Middle frontal gyrus (tissue), 1 donor: ENCODE measurements at regions not wholly inside any gene's neighbourhood (a gene's known extent, or its start where the extent isn't known, plus 50 kb on each side); places are given as distances from the start of the nearest gene placed in this dataset.
"Not testable (repeated sequence)": the region's sequence is repeated elsewhere in the genome, so short reads cannot be mapped to it uniquely, and the experiment has no call there.

Experiments
- DNase-seq: peaks from one replicate; pipeline ENCODE4 v3.0.0-alpha.2; 2015; ENCODE audit warnings: low spot score; ENCODE audit errors: extremely low spot score

DNA sequence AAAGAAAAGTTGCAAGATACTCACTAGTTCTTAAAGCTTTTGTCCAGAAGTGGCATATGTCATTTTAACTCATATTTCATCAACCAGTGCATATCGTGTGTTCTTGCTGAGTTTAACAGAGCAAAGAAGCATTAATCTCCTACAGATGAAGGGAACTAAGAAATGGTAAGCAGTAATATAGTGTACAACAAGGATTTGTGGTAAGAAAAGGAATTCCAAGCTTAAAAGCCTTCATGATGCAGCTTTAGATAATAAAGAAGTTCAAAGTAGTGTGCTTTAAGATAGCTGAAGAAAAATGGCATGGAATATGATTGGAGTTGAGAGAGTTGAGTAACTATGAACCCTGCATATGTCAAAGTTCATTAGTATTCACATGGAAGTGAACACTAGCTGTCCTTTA lies 649.8 kb upstream of the FSHR start:
- no peak for DNase-seq

DNA sequence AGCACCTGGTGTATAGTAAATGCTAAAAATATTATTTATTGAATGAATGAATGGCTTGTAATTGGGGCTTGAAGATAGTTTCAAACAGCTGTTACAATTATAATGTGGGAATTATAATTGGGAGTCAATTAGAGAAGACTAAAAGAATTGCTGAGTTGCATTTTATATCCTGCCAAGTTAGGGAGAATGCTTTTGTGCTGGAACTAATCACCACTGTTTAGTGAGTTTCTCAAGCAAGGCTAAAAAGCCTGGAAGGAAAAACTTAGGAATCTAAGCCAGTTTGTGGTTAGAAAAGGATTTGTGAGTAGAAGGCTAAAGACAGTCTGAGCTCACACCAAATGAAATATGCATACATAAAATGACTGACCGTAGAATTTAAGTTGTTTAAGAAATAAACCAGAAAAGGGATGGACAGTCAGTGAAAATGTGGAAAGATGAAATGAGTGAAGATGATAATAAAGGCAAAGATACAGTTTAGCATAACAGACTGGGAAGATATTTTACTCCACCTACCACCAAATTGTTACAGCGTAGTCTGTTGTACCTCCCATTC lies 647.7 kb upstream of the FSHR start:
- DNase-seq: no peak

DNA sequence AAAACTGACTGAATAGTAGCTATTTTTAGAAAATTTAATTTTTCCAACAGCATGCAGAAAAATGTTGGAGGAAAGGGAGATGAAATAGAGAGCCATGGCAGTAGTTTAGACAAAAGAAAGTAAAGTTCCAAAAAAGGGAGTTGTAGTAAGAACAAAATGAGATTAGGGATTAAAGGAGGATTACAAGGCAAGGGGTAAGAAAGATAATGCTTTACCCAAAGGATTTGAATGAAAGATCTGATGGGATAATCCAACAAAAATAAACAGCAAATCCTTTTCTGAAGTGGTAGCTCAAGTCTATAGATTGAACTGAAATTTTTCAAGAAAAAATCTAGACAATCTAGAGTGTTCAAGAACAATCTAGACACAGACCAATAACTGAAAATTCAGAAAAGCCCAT lies 644.3 kb upstream of the FSHR start:
- no peak for DNase-seq

DNA sequence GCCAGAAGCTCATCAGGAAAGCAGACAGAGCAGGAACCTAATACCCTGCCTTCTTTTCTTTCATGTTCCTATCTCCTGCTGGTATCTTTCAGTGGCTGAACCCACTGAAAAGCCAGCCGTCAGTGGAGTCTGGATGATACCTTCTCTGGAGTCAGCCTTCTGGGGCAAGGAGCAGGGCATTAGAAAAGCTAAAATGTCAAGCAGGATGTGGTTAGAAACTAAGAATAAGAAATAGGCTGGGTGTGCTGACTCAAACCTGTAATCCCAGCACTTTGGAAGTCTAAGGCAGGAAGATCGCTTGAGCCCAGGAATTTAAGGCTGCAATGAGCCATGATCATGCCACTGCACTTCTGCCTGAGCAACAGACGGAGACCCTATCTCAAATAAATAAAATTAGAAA lies 642.0 kb upstream of the FSHR start:
- DNase-seq: no peak

DNA sequence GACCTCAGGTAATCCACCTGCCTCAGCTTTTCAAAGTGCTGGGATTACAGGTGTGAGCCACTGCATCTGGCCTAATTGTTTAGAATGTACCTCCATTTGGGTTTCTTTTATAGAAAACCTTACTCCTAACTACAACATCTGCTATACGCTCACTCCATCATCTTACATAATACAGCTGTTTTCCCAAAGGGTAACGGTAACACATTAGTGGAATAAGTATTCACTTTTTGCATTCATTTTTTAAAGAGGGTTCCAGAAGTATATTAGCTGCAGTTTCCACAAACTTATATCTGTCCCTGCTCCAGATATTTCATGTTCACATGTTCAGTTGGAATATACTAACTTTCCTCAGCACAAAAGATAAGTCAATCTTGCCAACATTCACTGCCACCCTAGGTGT lies 640.1 kb upstream of the FSHR start:
- DNase-seq: no peak

DNA sequence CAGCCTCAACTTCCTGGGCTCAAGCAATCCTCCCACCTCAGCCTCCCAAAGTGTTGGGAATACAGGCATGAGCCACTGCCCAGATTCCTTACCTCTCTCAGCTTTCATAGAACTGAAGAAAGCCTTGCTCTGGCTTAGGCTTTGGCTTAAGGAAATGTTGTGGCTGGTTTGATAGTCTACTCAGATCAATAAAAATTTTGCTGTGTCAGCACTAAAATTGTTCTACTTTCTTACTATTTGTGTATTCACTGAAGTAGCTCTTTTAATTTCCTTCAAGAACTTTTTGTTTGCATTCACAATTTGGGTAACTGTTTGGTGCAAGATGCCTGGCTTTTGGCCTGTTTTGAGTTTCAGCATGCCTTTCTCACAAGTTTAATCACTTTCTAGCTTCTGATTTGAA lies 634.0 kb upstream of the FSHR start:
- no peak for DNase-seq

DNA sequence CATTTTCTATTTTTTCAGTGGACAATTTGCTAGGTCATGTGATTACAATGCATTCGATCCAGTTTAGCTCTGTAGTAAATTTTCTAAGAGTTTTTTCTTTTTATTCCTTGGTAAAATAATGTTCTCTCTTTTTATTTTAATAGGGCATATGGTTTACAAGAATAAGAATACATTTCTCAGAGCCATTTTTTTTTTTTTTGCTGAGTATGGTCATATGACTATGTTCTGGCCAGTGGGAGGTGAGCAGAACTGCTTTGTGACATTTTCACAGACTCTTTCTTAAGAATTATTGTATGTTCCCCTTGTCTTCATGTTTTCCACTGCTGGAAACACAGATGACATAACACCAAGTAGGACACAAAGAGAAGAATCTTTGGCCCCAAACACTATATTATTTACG lies 626.6 kb upstream of the FSHR start:
- no peak for DNase-seq

DNA sequence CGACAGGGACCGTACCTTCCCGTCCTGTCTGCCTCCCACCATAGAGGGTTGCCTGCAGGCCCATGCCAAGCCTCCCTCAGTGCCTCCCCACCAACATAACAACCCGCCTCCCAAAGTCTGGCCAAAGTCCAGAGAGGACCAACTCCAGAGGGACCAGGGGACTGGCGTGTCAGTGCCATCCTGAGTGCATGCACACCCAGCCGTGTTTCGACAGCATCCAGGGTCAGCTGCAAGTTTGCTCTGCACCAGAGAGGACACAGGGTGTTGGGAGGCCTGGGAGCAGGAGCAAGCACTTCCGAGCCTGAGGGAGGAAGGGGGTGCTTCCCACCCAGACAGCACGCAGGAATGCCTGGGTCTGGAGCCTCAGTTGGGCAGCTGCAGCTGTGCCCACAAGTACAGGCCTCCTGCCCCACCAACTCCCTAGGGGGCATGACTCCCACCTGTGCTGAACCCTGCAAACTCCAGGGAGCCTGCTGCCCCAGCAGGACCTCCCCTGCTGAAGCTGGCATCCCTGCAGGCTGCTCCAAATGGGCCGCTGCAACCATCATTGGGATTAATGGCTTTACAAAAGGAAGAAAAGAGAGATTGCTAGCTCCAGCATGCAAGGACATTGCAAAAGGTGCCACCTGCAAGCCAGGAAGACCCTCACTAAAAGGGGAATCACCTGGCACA lies 618.1 kb upstream of the FSHR start:
- no peak for DNase-seq

DNA sequence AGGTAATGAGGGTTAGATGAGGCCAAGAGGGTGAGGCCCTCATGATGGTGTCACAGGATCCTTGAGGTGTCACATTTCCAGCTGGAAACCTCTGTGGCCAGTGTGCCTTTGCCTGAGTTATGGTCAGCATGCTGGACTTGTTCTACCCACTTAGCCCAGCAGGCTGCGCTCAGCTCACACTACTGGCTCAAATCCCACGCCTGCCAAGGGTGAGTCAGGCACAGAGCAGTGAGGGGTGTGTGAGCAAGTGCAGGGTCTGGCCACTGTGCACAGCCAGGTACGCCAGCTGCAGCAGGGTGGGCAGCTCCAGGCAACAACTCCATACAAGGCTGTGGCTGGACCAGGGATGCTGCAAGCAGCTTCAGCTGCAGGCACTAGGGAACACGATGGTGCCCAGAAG lies 616.6 kb upstream of the FSHR start:
- DNase-seq: no peak

DNA sequence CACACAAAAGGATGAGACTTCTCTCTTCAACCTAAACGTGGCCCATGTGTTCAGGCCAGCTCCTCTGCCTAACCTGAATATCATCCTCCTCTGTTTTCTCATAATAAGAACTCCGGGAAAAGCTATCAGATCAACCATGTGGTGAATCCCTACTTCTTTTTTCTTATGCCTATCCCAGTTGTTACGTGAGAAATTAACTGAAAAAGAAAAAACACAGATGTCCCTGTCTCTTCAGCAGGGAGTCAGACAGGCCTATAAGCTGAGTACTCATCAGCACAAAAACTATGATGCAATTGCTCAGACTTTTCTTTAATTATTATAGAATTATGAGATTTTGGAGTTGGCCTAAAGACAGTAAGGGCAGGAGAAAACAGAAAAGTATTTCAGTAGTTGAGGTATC lies 613.0 kb upstream of the FSHR start:
- no peak for DNase-seq

DNA sequence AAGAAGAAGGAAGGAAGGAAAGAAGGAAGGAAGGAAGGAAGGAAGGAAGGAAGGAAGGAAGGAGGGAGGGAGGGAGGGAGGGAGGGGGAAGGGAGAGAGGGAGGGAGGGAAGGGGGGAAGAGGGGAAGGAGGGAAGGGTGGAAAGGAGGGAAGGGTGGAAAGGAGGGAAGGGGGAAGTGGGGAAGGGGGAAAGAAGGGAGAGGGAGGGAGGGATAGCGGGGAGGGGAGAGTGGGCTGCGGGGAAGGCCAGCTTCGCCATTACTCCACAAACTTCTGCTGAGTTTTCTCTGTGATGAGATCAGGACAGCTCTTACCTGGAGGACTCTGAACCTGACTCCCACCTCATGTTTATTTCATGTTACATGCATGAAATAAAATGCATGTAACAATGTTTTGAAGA lies 601.5 kb upstream of the FSHR start:
- no peak for DNase-seq

DNA sequence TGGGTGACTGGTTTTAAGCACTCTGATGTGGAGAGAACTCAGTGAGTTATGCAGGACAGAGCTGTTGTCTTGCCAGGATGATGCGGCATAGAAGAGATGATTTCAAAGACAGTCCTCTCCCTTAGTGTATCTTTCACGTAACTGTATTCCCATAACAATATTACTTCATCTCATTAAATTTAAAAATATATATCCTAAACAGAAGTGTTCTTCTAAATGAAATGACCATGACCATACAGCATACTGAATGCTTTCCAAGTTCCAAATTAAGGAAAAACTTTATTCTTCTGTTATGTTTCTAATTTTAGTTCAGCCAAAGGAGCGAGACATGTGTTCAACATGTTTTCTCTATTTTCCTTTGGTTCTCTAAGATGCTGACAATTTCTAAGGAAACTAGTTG lies 600.1 kb upstream of the FSHR start:
- DNase-seq: no peak

DNA sequence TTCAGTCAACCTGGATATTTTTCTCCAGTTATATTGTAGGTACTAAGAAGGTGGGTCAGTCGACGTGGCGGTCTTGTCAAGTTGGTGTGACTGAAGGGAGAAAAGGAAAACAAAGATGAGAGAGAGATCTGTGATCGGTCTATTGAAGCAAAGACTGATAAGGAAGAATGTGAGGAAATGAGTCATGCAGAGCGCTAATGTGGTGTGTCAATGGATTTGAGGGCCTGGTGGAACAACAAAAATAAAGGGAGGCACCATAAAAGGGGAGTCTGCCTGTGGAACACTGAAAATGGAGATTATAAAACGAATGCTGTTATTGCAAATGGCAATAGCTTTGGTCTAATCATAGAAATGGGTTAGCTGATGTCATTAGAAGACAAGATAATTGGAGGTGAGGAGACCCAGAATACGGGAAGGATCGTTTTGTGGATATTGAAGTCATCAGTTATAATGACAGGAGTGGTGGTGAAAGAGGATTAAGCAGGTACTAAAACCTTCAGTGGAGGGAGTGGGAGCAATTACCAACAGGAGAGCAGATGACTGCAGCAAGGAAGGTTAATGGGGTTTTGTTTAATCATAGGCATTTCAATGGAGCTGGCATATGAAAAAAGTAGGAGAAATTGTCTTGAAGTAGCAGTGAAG lies 599.1 kb upstream of the FSHR start:
- no peak for DNase-seq

DNA sequence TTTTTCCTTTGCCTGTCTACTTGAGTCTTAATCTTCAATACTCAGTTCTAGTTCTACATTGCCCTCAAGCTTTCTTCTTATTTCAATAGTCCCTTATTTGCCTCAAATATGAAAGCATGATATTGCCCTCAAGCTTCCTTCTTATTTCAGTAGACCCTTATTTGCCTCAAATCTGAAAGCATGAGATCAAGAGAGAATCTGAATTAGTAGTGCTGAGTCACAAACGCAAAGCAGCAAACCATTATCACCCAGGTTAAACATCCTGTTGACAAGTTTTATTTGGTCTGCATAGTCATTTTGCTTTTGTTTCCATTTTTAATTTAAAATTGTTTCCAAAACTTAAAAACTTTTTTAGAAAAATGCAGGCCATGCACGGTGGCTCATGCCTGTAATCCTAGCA lies 583.3 kb upstream of the FSHR start:
- DNase-seq: no peak

DNA sequence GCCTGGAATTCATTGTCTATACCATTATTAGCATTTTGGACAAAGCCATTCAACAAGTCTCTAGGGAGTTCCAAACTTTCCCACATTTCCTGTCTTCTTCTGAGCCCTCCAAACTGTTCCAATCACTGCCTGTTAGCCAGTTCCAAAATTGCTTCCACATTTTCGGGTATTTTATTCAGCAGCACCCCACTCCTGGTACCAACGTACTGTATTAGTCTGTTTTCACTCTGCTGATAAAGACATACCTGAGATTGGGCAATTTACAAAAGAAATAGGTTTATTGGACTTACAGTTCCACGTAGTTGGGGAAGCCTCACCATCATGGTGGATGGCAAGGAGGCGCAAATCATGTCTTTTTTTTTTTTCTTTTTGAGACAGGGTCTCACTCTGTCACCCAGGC lies 578.6 kb upstream of the FSHR start:
- DNase-seq: not testable (repeated sequence)

DNA sequence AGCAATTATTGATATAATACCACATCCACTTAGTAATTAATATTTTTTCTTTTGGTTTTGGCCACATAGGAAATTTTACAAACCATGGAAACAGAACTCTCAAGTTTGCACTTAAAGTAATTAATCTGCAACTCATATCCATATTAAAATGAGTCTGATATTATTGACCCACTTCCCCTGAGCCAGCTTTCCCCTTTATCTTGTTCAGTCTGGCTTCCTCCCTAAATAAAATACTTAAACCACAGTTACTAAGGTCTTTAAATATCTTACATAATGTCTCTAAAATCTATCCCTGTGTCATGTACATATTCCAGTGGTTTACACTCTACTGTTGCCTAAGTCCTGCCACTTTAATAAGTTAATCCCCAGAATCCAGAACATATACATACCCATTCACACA lies 564.9 kb upstream of the FSHR start:
- DNase-seq: no peak

DNA sequence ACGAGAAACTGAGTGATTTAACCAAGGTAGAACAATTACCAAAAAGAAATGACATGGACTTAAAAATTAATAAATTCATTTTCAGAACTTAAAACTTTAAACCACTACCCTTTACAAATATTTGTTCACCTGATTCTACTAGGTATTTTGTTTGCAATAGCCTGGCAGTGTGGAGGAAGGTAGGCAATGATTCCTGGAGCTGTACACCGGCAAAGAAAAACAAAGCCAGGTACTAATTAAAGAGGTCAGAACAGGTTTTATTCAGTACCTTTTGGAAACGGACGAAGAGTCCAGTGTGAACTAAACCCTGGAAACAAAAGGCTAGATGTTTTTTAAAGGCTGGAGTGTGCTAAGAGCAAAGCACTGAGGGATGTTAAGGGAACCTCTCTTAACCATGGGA lies 561.3 kb upstream of the FSHR start:
- no peak for DNase-seq

DNA sequence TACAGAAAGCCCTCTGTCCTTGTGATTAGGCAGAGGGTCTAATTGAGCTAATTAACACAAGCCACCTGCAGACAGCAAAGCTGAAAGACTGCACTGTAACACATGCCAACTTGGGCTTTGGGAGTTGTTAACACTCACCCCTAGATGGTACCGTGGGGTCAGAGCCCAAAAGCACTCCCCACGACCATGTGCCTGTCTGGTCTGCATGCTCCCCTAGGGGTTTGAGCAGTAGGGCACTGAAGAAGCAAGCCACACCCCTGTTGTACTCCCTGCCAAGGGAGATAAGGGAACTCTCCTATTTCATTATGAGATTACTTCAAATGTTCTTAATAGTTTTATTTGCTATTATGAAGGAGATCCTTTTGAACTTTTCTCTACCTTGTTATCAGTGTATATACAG lies 560.1 kb upstream of the FSHR start:
- DNase-seq: no peak

DNA sequence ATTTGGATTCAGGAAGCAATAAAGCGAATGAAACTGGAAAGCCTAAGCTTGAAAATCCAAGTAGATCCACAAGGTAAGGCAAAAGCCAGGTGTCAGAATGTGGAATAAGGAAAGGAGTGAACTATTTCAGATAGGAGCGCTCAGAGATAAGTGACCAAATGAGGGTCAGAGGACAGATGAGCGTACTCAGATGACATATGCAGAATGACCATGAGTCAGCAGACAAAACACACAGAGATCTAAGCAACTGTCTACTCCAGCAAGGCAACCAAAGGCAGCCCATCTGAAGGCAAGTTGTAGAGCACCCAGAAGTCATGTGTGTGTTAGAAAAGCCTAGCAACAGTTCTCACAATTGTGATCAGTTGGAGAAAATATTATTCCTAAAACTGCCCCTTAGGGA lies 548.4 kb upstream of the FSHR start:
- no peak for DNase-seq

DNA sequence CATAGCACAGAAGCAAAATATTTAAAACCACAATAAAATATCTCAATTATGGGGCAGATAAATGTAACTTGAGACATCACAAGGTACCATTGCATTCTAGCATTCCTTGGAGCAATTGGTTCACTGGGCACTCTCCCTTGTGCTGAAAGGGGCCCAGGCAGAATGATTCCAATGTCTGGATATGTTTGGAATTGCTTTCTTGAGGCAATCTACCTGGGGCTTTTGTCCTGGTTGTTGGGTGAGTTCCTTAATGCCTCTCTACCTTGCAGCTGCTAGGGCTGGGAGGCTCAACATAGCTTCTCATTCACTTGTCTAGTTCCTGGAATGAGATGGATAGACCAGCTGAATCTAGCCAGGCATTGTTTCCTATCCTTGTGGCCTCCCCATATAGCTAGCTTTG lies 539.6 kb upstream of the FSHR start:
- DNase-seq: no peak

DNA sequence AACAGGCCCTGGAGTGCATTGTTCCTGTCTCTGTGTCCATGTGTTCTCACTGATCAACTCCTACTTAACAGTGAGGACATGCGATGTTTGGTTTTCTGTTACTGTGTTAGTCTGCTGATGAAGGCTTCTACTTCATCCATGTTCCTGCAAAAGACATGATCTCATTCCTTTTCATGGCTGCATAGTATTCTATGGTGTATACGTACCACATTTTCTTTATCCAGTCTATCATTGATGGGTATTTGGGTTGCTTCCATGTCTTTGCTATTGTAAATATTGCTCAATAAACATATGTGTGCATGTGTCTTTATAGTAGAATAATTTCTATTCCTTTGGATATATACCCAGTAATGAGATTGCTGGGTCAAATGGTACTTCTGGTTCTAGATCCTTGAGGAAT lies 537.7 kb upstream of the FSHR start:
- DNase-seq: not testable (repeated sequence)

DNA sequence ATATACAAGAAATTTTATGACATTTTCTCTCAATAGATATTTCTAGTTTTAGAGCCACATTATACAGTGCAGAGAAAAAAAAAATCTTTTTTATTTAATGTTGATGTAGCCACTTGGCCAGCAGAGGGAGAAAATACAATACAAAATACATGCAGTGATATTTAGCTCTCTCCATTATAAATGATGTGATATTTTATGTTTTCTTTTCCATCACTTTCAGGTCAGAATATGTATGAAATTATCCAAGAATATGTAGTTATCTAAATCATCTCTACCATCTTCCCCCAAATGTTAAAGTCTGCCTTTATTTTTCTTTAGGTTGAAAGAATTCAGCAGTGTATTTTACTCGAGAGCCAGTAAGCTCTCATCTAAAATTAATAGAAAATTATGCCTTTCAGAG lies 533.6 kb upstream of the FSHR start:
- no peak for DNase-seq

DNA sequence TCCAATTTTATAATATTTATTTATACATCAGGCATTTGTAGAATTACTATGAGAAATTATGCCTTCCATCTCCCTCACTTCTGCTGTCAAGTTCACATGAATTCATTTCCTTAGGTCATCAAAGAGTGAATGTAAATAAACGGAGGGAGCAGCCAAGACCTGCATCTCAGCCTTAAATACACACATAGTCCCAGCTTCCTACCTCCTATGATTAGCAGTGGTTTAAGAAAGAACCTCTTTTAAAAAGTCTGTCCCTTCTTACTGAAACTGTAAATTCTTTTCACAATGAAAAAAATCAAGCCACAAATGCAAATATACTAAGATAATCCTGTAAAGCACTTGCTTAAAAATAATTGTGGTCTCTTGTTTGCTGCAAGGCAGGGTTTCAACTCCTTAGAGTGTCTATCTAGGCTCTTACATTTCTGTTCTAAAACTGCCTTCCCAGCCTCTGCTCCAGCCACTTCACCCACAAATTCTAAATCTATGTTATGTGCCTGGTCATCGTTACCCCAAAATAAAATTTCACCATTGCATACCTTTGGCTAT lies 532.7 kb upstream of the FSHR start:
- no peak for DNase-seq
